SU-DHL-6 (cell line): ENCODE measurements at regions not wholly inside any gene's neighbourhood (a gene's known extent, or its start where the extent isn't known, plus 50 kb on each side); places are given as distances from the start of the nearest gene placed in this dataset.
"Not testable (repeated sequence)": the region's sequence is repeated elsewhere in the genome, so short reads cannot be mapped to it uniquely, and the experiment has no call there.

Experiments
- EZH2phosphoT487 ChIP-seq: fragments of 200-600 bp; sonication (generic), shearing (Covaris generic); conservative IDR thresholded peaks from 2 replicates; pipeline ENCODE4 v1.6.1; 2018; ENCODE audit warnings: mild to moderate bottlenecking, antibody characterized with exemption, low read length, moderate library complexity, mixed read lengths
- TF ChIP-seq, protein P1 (sequence below): fragments of 200-600 bp; sonication (generic); IDR thresholded peaks from one replicate; pipeline ENCODE4 v1.5.1; 2017; ENCODE audit warnings: antibody characterized with exemption, mild to moderate bottlenecking, low read length, moderate library complexity; ENCODE audit not compliant: insufficient read depth, poor library complexity, severe bottlenecking

DNA sequence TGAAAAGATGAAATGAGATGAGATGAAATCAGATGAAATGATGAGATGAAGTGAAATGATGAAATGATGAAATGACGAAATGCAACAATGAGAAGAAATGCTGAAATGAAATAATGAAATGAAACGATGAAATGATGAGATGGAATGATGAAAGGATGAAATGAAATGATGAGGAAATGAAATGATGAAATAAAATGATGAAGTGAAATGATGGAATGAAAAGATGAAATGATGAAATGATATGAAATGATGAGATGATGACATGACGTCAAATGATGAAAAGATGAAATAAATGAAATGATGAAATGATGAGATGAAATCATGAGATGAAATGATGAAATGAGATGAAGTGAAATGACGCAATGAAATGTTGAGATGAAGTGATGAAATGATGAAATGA is 4996.9 kb upstream of the OR11H1 start:
- TF ChIP-seq, protein P1, sequence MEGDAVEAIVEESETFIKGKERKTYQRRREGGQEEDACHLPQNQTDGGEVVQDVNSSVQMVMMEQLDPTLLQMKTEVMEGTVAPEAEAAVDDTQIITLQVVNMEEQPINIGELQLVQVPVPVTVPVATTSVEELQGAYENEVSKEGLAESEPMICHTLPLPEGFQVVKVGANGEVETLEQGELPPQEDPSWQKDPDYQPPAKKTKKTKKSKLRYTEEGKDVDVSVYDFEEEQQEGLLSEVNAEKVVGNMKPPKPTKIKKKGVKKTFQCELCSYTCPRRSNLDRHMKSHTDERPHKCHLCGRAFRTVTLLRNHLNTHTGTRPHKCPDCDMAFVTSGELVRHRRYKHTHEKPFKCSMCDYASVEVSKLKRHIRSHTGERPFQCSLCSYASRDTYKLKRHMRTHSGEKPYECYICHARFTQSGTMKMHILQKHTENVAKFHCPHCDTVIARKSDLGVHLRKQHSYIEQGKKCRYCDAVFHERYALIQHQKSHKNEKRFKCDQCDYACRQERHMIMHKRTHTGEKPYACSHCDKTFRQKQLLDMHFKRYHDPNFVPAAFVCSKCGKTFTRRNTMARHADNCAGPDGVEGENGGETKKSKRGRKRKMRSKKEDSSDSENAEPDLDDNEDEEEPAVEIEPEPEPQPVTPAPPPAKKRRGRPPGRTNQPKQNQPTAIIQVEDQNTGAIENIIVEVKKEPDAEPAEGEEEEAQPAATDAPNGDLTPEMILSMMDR = not testable (repeated sequence)
- not testable (repeated sequence) for TF ChIP-seq EZH2phosphoT487
